GM12874 (cell line): ENCODE measurements at regions not wholly inside any gene's neighbourhood (a gene's known extent, or its start where the extent isn't known, plus 50 kb on each side); places are given as distances from the start of the nearest gene placed in this dataset.

Experiments
- CTCF ChIP-seq: IDR thresholded peaks from 2 replicates; pipeline ENCODE4 v1.5.1; 2011; ENCODE audit warnings: low read depth, mild to moderate bottlenecking, control low read depth, low read length, moderate library complexity; ENCODE audit not compliant: insufficient read depth

GRCh38 chr5:52674815-52675545 lies 112.7 kb upstream of the ITGA1 start:
- no peak for TF ChIP-seq CTCF

- TF ChIP-seq CTCF = no peak
Measured at GRCh38 chr5:52682492-52682891, 105.2 kb upstream of the ITGA1 start.

GRCh38 chr5:52684051-52684450 lies 103.7 kb upstream of the ITGA1 start:
- no peak for TF ChIP-seq CTCF

- TF ChIP-seq CTCF = no peak
Measured at GRCh38 chr5:52685566-52685965, 102.2 kb upstream of the ITGA1 start.

- no peak for TF ChIP-seq CTCF
Measured at GRCh38 chr5:52685971-52686370, 101.7 kb upstream of the ITGA1 start.

- TF ChIP-seq CTCF = no peak
Measured at GRCh38 chr5:52690236-52690768, 97.4 kb upstream of the ITGA1 start.

- no peak for TF ChIP-seq CTCF
Measured at GRCh38 chr5:52692039-52692438, 95.7 kb upstream of the ITGA1 start.
